Smooth muscle cell of the brain vasculature (primary cell): ENCODE measurements at regions not wholly inside any gene's neighbourhood (a gene's known extent, or its start where the extent isn't known, plus 50 kb on each side); places are given as distances from the start of the nearest gene placed in this dataset.
"Not testable (repeated sequence)": the region's sequence is repeated elsewhere in the genome, so short reads cannot be mapped to it uniquely, and the experiment has no call there.

Experiments
- DNase-seq: peaks from one replicate; pipeline ENCODE4 v3.0.0-alpha.2; 2012; ENCODE audit warnings: low read depth, low spot score

DNA sequence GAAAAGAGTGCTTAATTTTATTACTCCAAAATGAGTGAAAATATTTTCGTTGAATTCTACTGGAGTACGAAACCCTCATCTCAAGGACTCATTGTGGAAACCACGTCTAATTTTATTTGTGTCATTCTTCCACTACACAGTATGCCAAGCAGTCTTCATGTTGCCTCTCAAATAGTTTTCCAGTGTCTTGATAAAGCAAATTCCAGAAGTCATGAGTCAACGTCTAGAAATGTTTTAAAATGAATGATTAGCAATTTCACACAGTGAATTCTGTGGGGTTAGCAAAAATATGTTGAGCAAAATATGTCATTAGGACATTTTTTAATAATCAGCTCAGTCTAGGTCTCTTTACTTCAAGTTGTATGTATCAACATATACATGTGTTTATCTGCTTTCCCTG is 865.5 kb downstream of the DSC3 start:
- no peak for DNase-seq

DNA sequence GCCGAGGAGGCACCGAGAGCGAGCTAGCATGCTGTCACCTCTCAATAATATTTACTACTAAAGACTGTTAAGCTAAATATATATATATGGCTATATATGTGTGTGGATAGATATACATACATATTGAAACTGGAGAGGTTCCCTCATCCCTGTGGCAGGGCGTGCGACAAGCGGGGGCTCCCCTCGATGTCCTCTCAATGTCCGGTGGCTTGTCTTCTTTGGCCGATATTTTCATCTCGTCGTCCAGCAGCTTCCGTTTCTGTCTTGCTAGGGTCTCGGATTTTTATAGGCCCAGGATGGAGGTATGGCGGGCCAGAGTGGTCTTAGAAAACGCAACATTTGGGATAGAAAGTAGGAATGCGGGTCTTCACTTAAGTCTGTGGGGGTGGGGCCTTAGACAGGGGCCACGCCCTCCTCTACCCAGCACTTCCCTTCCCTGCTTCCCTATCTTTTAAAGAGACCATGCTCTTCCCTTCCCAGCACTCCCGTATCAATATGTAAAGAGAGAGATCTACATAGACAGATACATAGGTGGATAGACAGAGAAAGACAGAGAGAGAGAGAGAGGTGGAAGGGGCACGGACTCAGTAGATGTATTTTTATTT is 866.8 kb downstream of the DSC3 start:
- DNase-seq = no peak

DNA sequence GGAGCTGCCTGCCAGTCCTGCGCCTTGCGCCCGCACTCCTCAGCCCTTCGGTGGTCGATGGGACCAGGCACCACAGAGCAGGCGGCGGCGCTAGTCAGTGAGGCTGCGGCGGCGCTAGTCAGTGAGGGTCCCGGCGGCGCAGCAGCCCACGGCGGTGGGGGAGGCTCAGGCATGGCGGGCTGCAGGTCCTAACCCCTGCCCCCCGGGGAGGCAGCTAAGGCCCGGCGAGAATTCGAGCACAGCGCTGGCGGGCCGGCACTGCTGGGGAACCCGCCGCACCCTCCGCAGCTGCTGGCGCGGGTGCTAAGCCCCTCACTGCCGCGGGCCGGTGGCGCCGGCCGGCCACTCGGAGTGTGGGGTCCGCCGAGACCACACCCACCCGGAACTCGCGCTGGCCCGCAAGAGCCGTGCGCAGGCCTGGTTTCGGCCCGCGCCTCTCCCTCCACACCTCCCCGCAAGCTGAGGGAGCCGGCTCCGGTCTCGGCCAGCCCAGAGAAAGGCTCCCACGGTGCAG is 867.4 kb downstream of the DSC3 start:
- DNase-seq = no peak

GRCh38 chr18:30163573-30163972 is 879.0 kb downstream of the DSC3 start:
- DNase-seq = no peak

DNA sequence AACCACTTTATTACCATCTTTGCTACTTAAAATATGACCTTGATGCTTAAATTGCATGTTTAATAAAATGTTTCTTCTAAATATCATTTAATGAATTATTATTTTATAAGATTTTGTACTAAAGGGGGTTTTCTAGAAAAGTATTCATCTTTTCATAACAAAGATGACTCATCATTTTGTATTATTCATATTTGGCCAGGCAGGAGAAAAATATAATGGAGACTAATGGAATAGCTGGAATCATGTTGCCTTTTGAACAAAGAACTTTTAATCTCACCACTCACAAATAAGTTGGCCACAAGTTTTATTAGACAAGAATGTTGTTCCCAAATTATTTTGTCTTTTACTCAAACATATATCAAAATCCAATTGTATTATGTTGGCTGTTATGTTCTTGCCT is 882.4 kb downstream of the DSC3 start:
- DNase-seq = no peak

DNA sequence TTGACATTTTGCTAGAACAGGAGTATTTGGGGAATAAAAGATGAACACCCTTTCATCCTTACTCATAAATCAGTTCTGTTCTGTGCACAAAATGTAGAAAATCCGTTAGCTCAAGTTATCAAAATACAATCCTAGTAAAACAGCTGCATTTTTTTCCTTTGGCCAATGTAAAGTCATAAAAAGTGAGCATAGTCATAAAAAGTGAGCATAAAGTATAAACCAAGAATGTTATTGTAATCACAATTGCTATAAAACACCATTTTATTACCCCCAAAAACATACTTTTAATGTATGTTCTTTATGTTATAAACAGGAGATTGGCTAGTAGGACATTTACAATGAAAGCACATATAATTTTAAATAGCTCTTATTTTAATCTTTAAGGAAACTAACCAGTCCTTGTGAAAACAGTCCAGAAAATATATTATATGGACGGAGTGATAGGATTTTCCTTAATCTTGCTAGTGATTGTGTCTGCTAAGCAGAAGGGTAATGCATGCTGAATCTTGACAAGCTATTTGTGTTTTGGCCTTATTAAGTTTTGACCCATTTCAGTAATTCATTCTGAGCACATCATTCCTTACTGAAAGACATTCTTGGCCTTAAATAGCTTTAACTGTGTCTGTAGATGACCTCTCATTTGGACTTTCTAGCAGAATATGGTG is 891.8 kb downstream of the DSC3 start:
- no peak for DNase-seq

GRCh38 chr18:30149585-30149984 is 893.0 kb downstream of the DSC3 start:
- DNase-seq = no peak

GRCh38 chr18:30142870-30143269 is 899.7 kb downstream of the DSC3 start:
- DNase-seq = no peak

DNA sequence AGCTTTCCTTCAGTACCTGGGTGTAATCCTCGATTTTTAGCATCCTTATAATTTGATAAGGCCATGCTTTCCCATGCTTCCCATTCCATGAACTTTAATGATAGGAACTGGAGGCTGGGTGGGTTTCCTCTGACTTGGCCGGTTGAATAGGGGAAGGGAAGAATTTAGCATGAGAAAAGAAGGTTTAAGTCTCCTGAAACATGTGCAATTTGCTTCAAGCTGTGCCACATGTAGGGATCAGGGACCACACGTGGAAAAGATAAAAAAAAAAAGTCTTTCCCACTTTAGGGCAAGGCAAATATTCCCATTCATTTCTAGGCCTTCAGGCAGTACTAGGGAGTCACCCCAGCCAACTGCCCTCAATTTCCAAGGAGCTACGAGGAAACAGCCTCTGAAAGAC is 900.3 kb downstream of the DSC3 start:
- no peak for DNase-seq

DNA sequence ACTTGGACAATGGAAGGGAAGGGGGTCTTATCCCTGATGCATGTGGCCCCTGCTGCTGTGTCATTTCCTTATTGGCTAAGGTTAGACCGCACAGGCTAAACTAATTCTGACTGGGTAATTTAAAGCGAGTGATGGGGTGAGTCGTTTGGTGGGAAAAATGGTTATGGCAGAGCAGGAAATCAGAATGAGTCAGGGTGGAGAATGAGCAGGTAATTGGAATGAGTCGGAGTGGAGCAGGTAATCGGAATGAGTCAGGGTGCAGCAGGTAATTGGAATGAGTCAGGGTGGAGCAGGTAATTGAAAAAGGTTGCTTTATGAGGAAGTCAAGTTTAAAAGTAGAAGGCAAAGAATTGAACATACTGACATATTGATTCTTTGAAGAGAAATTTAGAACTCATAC is 901.0 kb downstream of the DSC3 start:
- DNase-seq = not testable (repeated sequence)

- DNase-seq = no peak
These were observed 902.8 kb downstream of the DSC3 start for GRCh38 chr18:30139631-30140287.

DNA sequence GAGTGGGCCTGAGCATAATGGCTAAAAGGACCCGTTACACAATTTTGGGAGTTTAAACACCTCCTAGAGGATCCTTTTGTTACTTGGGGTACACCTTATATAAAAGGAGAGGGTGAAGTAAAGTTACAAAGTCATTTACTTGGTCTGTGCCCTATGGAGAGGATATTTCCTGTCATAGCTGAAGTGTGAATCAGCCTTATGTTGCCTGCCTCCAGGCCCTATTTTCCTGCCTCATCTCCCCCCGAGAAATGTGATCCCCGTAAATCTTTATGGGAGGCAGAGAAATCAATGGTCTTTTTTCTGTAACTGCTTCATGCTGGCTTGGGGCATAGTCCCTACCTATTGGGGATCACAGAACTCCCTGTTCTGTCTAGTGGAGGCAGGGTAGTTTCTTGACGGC is 906.6 kb downstream of the DSC3 start:
- no peak for DNase-seq

DNA sequence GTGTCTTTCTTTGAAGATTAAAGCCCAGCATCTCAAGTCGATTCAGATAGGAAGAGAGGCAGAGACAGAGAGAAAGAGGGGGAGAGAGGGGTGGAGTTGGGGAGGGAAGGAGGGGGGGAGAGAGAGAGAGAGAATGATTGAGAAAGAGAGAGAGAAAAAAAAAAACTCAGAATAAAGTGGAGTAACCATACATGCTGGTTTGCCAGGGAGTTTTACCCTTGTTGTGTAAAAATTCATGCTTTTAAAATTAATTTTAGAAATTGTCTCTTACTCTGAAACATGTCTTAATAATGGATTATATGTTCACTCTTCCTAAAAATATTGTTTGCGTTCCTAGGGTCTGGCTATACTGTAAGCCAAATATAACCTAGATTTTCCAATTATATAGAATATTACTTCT is 908.5 kb downstream of the DSC3 start:
- DNase-seq = no peak

- DNase-seq = no peak
These were observed 909.6 kb downstream of the DSC3 start for GRCh38 chr18:30132959-30133358.

GRCh38 chr18:30121397-30121796 is 921.1 kb downstream of the DSC3 start:
- no peak for DNase-seq

DNA sequence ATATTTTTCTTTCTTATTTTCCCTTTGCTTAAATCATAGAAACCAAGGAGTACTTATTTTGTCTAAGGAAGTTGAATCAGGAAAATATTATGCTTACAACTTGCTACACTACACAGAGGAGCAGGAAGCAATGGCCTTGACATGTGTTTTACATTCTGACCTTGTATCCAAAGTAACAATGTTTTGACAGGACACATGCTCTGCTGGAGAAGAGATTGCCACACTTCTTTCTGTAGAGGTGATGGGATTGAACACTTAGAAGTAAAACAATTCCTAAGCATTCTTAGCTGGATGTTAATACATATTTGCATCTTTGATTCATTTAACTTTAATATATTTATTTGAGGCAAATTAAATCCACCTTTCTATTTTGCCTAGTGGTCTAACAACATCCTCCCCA is 929.1 kb downstream of the DSC3 start:
- no peak for DNase-seq

GRCh38 chr18:30106356-30106755 is 936.2 kb downstream of the DSC3 start:
- DNase-seq = no peak

- DNase-seq = no peak
These were observed 938.7 kb downstream of the DSC3 start for GRCh38 chr18:30103881-30104280.

DNA sequence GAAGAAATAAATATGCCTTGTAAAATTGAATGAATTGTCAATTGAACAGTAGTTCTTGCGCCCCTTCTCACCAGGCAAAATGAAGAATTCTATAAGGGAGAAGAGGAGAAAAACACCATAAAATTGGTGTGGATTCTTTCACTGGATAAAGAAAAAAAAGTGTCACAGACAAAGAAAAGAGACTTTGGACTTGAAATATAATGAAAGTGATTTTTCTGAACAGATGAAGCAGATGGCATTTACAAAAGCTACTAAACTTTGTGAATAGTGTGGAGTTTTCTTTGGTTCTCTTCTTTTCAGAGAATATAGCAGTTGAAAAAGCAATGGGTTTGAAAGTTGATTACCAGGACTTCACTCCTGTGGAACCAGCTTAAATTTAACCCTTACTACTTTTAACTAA is 945.7 kb downstream of the DSC3 start:
- no peak for DNase-seq

- no peak for DNase-seq
These were observed 948.0 kb downstream of the DSC3 start for GRCh38 chr18:30094556-30094955.

- DNase-seq = no peak
These were observed 949.2 kb downstream of the DSC3 start for GRCh38 chr18:30093376-30093775.

DNA sequence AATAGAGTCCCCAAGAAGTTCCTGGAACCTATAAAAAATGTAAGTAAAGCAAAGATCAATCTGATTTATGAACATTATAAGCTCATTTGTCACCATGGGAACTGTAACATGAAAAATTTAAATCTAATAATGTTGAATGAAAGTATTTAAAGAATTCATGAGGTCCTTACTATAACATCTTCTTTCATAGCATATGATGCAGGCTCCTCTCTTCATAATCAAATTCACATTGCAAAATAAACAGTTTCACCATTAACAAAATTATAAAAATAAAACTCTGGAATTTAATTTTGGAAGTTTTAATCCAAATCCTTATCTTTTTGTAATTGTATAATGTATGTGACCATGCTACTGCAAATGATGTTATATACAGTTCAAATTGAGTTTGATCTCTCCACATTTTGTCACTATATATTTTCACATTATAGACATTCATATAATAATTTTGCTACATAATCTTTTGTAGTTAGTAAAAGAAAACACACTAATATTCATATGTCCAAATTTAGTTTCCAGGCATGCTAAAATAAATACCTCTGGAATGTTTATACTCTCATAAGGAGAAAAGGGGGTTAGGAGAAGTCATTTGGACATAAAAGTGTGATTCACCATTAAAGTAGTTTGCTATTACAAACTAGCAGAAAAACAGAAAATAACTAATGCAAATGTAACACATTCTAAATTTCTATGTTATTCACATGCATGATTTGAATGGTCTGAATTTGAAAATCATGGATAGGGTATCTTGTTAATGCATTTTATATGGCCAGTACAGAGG is 954.1 kb downstream of the DSC3 start:
- DNase-seq = no peak
